ENCODE measurements at regions not wholly inside any gene's neighbourhood (a gene's known extent, or its start where the extent isn't known, plus 50 kb on each side); places are given as distances from the start of the nearest gene placed in this dataset.

DNA sequence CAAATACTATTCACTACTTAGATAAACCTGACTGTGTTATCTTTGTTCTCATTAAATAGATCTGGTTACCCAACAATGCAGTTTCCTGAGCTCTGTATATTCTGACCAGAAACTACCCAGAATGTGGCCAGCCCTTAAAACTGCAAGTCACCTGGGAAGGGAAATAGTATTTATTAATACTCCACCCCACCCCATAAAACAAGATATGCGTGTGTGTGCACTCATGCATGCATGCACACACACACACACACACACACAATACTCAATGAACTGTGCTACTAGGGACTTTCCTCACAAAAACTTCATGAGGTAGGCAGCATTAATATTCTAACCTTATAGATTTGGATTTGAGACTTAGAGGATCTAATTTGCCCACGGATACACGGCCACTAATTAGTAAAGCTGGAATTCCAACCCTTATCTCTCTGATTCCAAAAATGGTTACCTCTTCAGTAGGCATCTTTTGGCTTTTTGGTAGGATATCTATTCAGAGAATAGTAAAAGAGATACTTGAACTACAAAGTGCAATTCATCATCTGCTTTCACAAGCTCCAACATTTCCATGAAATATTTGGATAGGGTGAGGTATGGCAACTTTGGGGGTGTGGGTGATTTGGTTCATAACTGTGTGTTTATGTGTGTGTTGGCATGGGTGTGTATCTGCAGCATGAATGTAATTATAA, 197.0 kb upstream of the CFAP20DC start:
- CTCF ChIA-PET = interaction anchor here (0.7 kb wide), 1 partner anchor 71 kb away, joined by 3 read pairs; no protein-coding TSS in a partner anchor
- Mint-ChIP-seq H3K27me3 (ENCODE audit: unreplicated experiment) (no peaks in the 10 kb centered on the region), H3K9me3 (ENCODE audit: low read depth, unreplicated experiment) (peaks cover 3% of the 10 kb centered on the region), H3K4me3 (ENCODE audit: low read depth, unreplicated experiment) (no peak overlapping the region), H3K4me1 (ENCODE audit: low read depth, unreplicated experiment) (peaks cover 19% of the 10 kb centered on the region), H3K27ac (ENCODE audit: unreplicated experiment) (no peak overlapping the region), H3K36me3 (ENCODE audit: insufficient read depth, unreplicated experiment) (no peaks in the 10 kb centered on the region)
- intact Hi-C loops (cut with micrococcal nuclease; ENCODE audit: unreplicated experiment) = no loop called here
- TF ChIP-seq, protein P1, sequence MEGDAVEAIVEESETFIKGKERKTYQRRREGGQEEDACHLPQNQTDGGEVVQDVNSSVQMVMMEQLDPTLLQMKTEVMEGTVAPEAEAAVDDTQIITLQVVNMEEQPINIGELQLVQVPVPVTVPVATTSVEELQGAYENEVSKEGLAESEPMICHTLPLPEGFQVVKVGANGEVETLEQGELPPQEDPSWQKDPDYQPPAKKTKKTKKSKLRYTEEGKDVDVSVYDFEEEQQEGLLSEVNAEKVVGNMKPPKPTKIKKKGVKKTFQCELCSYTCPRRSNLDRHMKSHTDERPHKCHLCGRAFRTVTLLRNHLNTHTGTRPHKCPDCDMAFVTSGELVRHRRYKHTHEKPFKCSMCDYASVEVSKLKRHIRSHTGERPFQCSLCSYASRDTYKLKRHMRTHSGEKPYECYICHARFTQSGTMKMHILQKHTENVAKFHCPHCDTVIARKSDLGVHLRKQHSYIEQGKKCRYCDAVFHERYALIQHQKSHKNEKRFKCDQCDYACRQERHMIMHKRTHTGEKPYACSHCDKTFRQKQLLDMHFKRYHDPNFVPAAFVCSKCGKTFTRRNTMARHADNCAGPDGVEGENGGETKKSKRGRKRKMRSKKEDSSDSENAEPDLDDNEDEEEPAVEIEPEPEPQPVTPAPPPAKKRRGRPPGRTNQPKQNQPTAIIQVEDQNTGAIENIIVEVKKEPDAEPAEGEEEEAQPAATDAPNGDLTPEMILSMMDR (IDR thresholded peaks at IDR 0.05; ENCODE audit: unreplicated experiment) = no peak
- DNase-seq = no peak
- no TSS peak for BruUV-seq (replicated peaks)

DNA sequence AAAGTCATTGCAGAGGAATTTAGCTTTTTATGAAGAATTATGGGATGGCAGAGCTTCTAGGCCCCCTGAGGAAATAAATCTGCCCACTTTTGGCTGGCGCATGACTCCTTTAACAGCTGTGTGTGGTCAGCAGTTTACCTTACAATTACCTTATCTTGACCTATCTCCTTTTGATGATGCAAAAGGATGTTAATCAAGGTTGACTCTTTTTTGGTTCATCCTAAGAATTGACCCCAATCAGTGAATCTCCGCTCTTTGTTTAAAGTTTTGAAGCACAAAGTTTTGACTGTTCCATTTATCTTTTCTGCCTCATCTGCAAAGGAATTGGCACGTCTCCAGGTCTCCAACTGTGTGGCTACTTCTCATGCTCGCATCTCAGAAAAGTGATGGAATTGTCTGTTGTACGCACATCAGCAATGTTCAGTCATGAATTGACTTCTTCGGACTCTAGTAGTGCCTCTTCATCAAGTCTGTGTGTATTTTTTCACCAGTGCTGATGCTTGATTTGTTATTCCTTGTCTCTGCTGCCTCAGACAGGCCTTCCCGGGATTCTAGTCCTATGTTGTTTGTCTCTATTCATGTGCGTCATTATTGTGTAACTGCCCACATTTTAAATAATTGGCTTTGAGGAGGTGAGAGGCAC, 196.2 kb upstream of the CFAP20DC start:
- no peak overlapping the region for H3K4me3 Mint-ChIP-seq (ENCODE audit: low read depth, unreplicated experiment)
- H3K4me1 Mint-ChIP-seq (ENCODE audit: low read depth, unreplicated experiment) = peaks cover 19% of the 10 kb centered on the region
- H3K36me3 Mint-ChIP-seq (ENCODE audit: insufficient read depth, unreplicated experiment) = no peaks in the 10 kb centered on the region
- peaks cover 3% of the 10 kb centered on the region for H3K9me3 Mint-ChIP-seq (ENCODE audit: low read depth, unreplicated experiment)
- no peaks in the 10 kb centered on the region for H3K27me3 Mint-ChIP-seq (ENCODE audit: unreplicated experiment)
- intact Hi-C loops (cut with micrococcal nuclease; ENCODE audit: unreplicated experiment) = no loop called here
- BruUV-seq (replicated peaks) = no TSS peak
- no peak overlapping the region for H3K27ac Mint-ChIP-seq (ENCODE audit: unreplicated experiment)
- CTCF ChIA-PET = interaction anchor here (0.7 kb wide), 1 partner anchor 71 kb away, joined by 3 read pairs; no protein-coding TSS in a partner anchor
- no peak for DNase-seq
- TF ChIP-seq, protein P1 (IDR thresholded peaks at IDR 0.05; ENCODE audit: unreplicated experiment) = no peak

DNA sequence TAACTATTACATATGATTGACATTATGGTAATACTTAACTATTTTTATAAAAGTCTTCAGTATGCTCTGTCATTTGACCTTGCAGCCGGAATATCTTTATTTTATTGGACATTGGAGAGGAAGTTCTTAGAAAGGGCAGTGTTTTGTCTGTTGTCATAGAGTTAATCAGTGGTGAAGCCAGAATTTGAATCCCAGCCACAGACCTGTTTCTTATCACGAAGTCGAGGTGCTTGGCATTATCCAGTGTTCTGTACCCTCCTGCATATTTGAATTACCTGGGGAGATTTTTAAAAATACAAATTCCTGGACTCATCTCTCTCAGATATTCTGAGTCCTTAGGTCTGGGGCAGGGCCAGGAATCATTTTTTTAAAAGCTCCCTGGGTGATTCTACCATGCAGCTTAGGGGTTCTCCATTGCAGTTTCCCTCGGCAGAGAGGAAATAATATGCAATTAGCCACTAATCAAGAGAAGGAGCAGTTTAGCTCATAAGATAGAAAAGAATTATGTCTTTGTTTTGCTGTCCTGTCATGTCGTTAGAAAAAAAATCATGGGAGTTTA, 195.6 kb upstream of the CFAP20DC start:
- Mint-ChIP-seq H3K36me3 (ENCODE audit: insufficient read depth, unreplicated experiment) (no peaks in the 10 kb centered on the region), H3K4me1 (ENCODE audit: low read depth, unreplicated experiment) (peaks cover 19% of the 10 kb centered on the region), H3K9me3 (ENCODE audit: low read depth, unreplicated experiment) (peaks cover 3% of the 10 kb centered on the region), H3K4me3 (ENCODE audit: low read depth, unreplicated experiment) (no peak overlapping the region), H3K27ac (ENCODE audit: unreplicated experiment) (no peak overlapping the region), H3K27me3 (ENCODE audit: unreplicated experiment) (no peaks in the 10 kb centered on the region)
- TF ChIP-seq, protein P1 (IDR thresholded peaks at IDR 0.05; ENCODE audit: unreplicated experiment) = no peak
- BruUV-seq (replicated peaks) = no TSS peak
- no peak for DNase-seq
- CTCF ChIA-PET = no interaction called here
- intact Hi-C loops (cut with micrococcal nuclease; ENCODE audit: unreplicated experiment) = no loop called here

DNA sequence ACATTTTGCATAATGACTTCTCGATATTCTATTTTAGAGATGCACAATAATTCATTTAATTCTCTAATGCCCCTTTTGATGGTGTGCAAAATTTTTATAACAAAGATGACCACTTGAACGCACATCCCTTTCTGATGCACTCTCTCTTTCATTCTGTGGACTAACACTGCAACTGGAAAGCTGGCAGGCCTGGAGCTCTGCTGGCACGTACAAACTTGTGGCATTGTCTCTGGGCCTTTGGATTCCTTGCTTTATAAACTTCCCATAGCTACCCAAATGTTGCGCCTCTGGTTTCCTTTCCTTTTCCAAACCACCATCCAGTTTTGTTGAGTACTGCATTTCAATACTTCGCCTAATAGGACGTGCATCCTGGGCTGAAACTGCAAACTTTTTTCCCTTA, 194.5 kb upstream of the CFAP20DC start:
- intact Hi-C loops (cut with micrococcal nuclease; ENCODE audit: unreplicated experiment) = no loop called here
- Mint-ChIP-seq H3K27ac (ENCODE audit: unreplicated experiment) (no peak overlapping the region), H3K4me3 (ENCODE audit: low read depth, unreplicated experiment) (no peak overlapping the region), H3K9me3 (ENCODE audit: low read depth, unreplicated experiment) (peaks cover 3% of the 10 kb centered on the region), H3K27me3 (ENCODE audit: unreplicated experiment) (no peaks in the 10 kb centered on the region), H3K36me3 (ENCODE audit: insufficient read depth, unreplicated experiment) (no peaks in the 10 kb centered on the region), H3K4me1 (ENCODE audit: low read depth, unreplicated experiment) (peaks cover 16% of the 10 kb centered on the region)
- TF ChIP-seq, protein P1 (IDR thresholded peaks at IDR 0.05; ENCODE audit: unreplicated experiment) = no peak
- no TSS peak for BruUV-seq (replicated peaks)
- DNase-seq = no peak
- CTCF ChIA-PET = no interaction called here

Measured in Calu3 (cell line).